Skeletal muscle tissue (tissue), 3 donors: ENCODE measurements at regions not wholly inside any gene's neighbourhood (a gene's known extent, or its start where the extent isn't known, plus 50 kb on each side); places are given as distances from the start of the nearest gene placed in this dataset.

Experiments
- H3K27ac ChIP-seq: one replicate; pipeline ENCODE4 v1.7.0; 2013; ENCODE audit warnings: mild to moderate bottlenecking, low read depth, low read length, inconsistent platforms
- H3K27me3 ChIP-seq, 3 donors: one replicate each; pipeline ENCODE4 v1.7.0; 2013; ENCODE audit warnings: low read length in 3 of 3; ENCODE audit not compliant: control insufficient read depth in 3 of 3, insufficient read depth in 3 of 3
- H3K36me3 ChIP-seq, 3 donors: one replicate each; pipeline ENCODE4 v1.7.0; 2013; ENCODE audit warnings: low read length in 3 of 3; ENCODE audit not compliant: control insufficient read depth in 3 of 3, insufficient read depth in 3 of 3
- H3K4me1 ChIP-seq, 3 donors: one replicate each; pipeline ENCODE4 v1.7.0; 2013; ENCODE audit warnings: low read length in 3 of 3, mild to moderate bottlenecking in 3 of 3; ENCODE audit not compliant: control insufficient read depth in 3 of 3, insufficient read depth in 3 of 3
- H3K4me3 ChIP-seq, 3 donors: one replicate each; pipeline ENCODE4 v1.7.0; 2013; ENCODE audit warnings: low read length in 3 of 3
- H3K9ac ChIP-seq, 3 donors: one replicate each; pipeline ENCODE4 v1.7.0; 2013; ENCODE audit warnings: low read length in 3 of 3, mild to moderate bottlenecking in 3 of 3, moderate library complexity in 2 of 3, low read depth in 1 of 3
- H3K9me3 ChIP-seq, 3 donors: one replicate each; pipeline ENCODE4 v1.7.0; 2013; ENCODE audit warnings: low read length in 3 of 3; ENCODE audit not compliant: control insufficient read depth in 3 of 3
- donor health status: Osteomylitis.

- no peaks in the 10 kb centered on the region for H3K36me3 ChIP-seq
- H3K9me3 ChIP-seq: no peaks in the 10 kb centered on the region
- H3K4me1 ChIP-seq: no peaks in the 10 kb centered on the region
- no peaks in the 10 kb centered on the region for H3K27me3 ChIP-seq
- no peak overlapping the region for H3K27ac ChIP-seq
- H3K4me3 ChIP-seq: no peak overlapping the region
- no peak overlapping the region for H3K9ac ChIP-seq
Observed at GRCh38 chr1:98398092-98398491, 263.4 kb upstream of the SNX7 start.

- no peak overlapping the region for H3K4me3 ChIP-seq
- H3K9me3 ChIP-seq: no peaks in the 10 kb centered on the region
- H3K27me3 ChIP-seq: no peaks in the 10 kb centered on the region
- no peak overlapping the region for H3K9ac ChIP-seq
- H3K27ac ChIP-seq: no peak overlapping the region
- no peaks in the 10 kb centered on the region for H3K4me1 ChIP-seq
- no peaks in the 10 kb centered on the region for H3K36me3 ChIP-seq
Observed at GRCh38 chr1:98393719-98394118, 267.8 kb upstream of the SNX7 start.

GRCh38 chr1:98391175-98391574, 270.3 kb upstream of the SNX7 start:
- H3K9ac ChIP-seq: no peak overlapping the region
- no peaks in the 10 kb centered on the region for H3K4me1 ChIP-seq
- no peaks in the 10 kb centered on the region for H3K9me3 ChIP-seq
- H3K36me3 ChIP-seq: no peaks in the 10 kb centered on the region
- H3K4me3 ChIP-seq: no peak overlapping the region
- no peak overlapping the region for H3K27ac ChIP-seq
- no peaks in the 10 kb centered on the region for H3K27me3 ChIP-seq

- no peak overlapping the region for H3K9ac ChIP-seq
- no peaks in the 10 kb centered on the region for H3K36me3 ChIP-seq
- no peak overlapping the region for H3K4me3 ChIP-seq
- no peaks in the 10 kb centered on the region for H3K4me1 ChIP-seq
- no peak overlapping the region for H3K27ac ChIP-seq
- no peaks in the 10 kb centered on the region for H3K9me3 ChIP-seq
- H3K27me3 ChIP-seq: no peaks in the 10 kb centered on the region
Observed at GRCh38 chr1:98389809-98390208, 271.7 kb upstream of the SNX7 start.

- no peaks in the 10 kb centered on the region for H3K27me3 ChIP-seq
- no peak overlapping the region for H3K4me3 ChIP-seq
- H3K9me3 ChIP-seq: no peaks in the 10 kb centered on the region
- H3K36me3 ChIP-seq: no peaks in the 10 kb centered on the region
- no peak overlapping the region for H3K27ac ChIP-seq
- no peaks in the 10 kb centered on the region for H3K4me1 ChIP-seq
- H3K9ac ChIP-seq: no peak overlapping the region
Observed at GRCh38 chr1:98388441-98388840, 273.1 kb upstream of the SNX7 start.

- Histone ChIP-seq H3K4me3 (no peak overlapping the region), H3K9ac (no peak overlapping the region), H3K4me1 (no peaks in the 10 kb centered on the region), H3K27me3 (no peaks in the 10 kb centered on the region), H3K27ac (no peak overlapping the region), H3K36me3 (no peaks in the 10 kb centered on the region), H3K9me3 (no peaks in the 10 kb centered on the region)
Observed at GRCh38 chr1:98387701-98388100, 273.8 kb upstream of the SNX7 start.

- Histone ChIP-seq H3K27ac (no peak overlapping the region), H3K4me1 (no peaks in the 10 kb centered on the region), H3K27me3 (no peaks in the 10 kb centered on the region), H3K9me3 (no peaks in the 10 kb centered on the region), H3K9ac (no peak overlapping the region), H3K36me3 (no peaks in the 10 kb centered on the region), H3K4me3 (no peak overlapping the region)
Observed at GRCh38 chr1:98386675-98387440, 274.7 kb upstream of the SNX7 start.

- Histone ChIP-seq H3K4me3 (no peak overlapping the region), H3K9me3 (no peaks in the 10 kb centered on the region), H3K27me3 (no peaks in the 10 kb centered on the region), H3K27ac (no peak overlapping the region), H3K9ac (no peak overlapping the region), H3K36me3 (no peaks in the 10 kb centered on the region), H3K4me1 (no peaks in the 10 kb centered on the region)
Observed at GRCh38 chr1:98385652-98386051, 275.9 kb upstream of the SNX7 start.

- no peaks in the 10 kb centered on the region for H3K36me3 ChIP-seq
- no peaks in the 10 kb centered on the region for H3K4me1 ChIP-seq
- no peak overlapping the region for H3K27ac ChIP-seq
- no peaks in the 10 kb centered on the region for H3K9me3 ChIP-seq
- no peak overlapping the region for H3K4me3 ChIP-seq
- no peaks in the 10 kb centered on the region for H3K27me3 ChIP-seq
- H3K9ac ChIP-seq: no peak overlapping the region
Observed at GRCh38 chr1:98384461-98385141, 276.9 kb upstream of the SNX7 start.

- H3K4me1 ChIP-seq: no peaks in the 10 kb centered on the region
- H3K27me3 ChIP-seq: no peaks in the 10 kb centered on the region
- H3K9me3 ChIP-seq: no peaks in the 10 kb centered on the region
- H3K4me3 ChIP-seq: no peak overlapping the region
- no peak overlapping the region for H3K9ac ChIP-seq
- H3K27ac ChIP-seq: no peak overlapping the region
- H3K36me3 ChIP-seq: no peaks in the 10 kb centered on the region
Observed at GRCh38 chr1:98382986-98383740, 278.4 kb upstream of the SNX7 start.
